Activated CD4-positive, CD25-positive, alpha-beta regulatory T cell treated with anti-CD3 and anti-CD28 coated beads, Interleukin-2, amount 50 U/mL, for 72 hours (primary cell): ENCODE measurements at regions not wholly inside any gene's neighbourhood (a gene's known extent, or its start where the extent isn't known, plus 50 kb on each side); places are given as distances from the start of the nearest gene placed in this dataset.

Source experiments
- DNase-seq: peaks from one replicate; pipeline ENCODE4 v3.0.0; 2021

DNA sequence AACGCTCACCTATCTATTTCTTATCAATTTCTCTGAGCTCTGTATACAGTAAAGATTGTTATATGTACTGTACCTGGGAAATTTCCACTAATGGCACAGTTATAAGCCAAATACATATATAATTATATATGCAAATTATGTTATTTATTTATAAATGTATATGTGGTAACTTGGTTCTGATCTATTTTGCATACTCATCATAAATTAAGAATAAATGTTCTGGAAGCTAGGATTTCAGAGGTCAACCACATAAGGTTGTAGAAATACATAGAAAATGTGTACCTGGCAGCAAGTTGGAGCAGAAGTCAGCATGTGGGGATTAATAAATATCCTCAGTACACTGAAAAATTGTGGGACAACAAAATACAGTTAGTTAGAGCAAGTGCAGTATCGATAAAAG, 353.7 kb upstream of the ZNF521 start:
- DNase-seq: no peak

DNA sequence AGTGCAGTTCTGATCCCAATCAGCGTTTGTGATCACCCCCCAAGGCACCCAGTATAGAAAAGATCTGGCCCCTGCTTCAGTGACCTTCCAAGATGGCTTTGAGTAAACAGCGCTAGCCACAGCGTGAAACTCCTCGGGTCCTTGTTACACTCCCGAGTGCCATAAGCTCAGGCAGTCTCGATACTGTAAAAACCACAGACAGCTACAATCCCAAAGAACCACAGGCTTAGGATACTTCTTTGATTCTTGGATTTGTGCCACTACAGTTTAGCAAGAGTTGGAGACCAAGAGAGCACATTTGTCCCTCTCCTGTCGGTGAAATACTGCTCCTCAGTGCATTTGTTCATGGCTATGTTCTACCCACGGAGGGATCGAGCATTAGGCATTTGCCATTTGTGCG, 352.5 kb upstream of the ZNF521 start:
- DNase-seq: no peak

DNA sequence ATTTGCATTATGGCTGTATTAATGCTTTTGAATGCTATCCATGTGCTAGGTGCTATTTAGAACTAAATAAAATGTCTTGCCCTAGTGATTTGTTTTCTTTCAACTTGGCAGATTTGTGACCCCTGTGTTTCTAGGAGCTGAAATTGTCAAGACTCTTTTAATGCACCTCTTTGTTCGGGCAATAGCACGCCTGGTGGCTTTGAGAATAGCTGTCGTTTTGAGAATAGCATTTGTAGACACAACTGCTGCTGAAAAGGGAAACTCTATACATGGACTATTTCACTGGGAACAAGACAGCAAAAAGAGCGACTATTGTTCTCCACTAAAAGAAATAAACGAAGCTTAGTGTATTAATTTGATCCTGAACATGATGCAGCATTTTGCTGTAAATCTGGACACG, 352.1 kb upstream of the ZNF521 start:
- DNase-seq: no peak

DNA sequence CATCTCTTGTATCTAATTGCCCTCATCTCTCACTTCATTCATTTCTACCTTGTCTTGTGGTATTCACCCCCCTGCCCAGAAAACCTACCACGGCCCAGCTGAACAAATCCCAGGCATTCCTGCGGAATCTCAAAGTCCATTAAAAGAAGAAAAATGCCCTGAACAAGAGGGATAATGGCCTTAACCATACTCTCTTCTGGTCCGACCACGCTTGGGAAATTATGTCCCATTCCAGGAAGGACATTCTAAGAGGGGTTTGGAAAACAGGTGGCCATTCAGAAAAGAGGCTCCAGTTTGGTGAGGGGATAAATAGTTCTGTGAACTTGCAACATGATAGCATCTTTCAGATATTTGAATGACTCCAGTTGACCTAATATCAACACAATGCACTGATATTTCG, 349.9 kb upstream of the ZNF521 start:
- no peak for DNase-seq

DNA sequence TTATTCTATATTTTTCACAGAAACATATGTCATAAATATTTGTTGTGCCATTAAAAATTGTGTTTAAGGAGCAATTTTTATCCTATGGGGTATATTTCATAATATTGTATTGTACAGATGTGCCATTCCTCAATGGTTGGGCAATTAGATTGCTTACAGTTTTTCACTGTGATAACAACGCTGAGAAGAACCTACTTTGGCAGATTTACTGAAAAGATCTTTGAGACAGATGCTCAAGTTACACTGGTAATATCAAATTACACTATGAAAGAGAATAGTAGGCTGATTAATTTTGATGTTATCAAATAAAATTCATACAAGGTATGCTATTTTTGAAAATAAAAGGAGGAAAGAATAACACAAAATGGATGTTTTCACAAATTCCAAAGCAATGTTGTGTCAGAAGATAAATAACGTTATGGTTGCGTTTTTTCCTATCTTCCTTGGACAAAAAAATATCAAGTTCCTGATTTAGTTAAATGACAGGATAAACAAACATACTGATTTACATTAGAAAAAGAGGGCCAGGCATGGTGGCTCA, 335.1 kb upstream of the ZNF521 start:
- DNase-seq: no peak

DNA sequence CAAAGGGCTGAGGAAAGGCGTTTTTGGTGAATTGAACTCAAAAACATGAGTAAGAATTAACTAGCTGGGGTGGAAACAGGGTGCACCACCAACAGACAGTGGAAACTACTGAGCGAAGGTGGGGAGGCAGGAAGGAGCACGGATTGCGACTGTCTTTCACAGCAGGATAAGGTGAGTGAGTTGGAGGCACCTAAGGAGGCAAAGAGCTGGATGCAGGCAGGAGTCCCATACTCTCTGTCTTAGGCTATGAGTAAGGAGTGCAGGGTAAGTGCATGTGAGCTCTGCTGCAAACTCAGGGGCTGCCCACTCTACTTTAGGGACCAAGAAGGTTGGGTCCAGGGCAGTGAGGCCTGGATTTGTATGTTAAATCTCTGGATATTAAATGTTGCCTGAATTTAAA, 333.1 kb upstream of the ZNF521 start:
- DNase-seq: no peak

DNA sequence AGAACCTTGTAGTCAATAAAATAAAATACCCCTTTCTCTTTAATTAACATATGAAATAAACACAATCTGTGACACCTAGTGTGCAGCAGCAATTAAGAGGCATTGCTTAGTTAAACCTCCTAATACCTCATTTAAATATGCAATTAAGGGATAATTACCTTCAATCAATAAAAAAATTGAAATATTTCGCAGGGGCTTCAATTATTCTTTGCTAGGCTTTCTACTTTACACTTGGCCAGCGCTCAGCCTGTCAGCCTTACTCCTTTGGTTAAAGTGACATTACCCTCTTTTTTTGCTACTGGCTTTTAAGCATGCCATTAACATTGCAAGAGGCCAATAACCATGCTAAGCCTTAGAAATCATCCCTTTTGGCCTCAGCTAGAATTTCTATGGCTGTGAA, 327.5 kb upstream of the ZNF521 start:
- no peak for DNase-seq

DNA sequence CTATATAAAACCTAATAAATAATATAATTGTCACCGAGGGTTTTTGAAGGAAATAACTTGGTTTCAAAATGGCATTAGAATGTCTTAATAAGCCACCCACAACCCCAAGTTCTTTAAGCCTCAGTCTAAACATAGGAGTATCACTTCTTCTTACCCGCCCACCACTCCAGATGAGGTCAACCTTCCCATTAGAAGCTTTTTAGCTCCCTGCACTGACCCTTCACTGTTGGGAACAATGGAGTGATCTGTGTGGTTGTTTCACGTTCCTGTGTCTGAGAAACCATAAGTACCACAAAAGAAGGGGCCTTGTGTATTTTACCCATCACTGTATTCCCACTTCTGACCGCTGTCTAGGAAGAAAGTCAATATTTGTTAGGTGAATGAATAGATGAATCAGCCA, 326.3 kb upstream of the ZNF521 start:
- no peak for DNase-seq

DNA sequence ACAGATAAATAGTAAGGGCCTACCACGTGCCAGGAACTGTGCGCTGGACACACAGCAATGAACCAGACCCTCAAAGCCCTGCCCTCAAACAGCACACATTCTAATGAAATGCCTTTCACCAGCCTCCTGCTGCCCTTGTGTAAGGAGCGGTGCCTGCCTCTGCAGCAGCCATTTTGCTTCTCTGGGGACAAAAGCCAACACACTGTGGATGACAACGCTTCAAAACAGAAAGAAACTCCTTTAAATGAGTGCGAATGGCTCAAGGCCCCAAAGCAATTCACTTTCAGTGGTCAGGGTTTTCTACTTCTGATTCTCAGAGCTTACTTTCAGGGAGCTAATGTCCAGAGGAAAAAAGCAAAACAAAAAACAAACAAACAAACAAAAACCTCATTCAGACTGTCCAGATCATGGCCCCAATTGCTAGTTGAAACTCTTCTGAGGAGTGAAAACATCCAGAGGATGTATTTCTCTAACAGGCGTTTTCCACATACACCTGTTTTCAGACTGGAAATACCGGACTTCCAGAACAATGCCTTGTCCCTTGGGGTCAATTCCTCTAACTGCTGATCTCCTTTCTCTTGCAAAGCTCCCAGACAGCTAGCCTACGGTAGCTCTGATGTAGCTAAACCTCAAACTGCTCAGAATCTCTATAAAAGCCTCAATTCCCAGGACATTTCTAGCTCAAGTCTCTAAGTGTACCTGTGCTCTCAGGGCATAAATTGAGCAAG, 323.3 kb upstream of the ZNF521 start:
- DNase-seq: no peak

DNA sequence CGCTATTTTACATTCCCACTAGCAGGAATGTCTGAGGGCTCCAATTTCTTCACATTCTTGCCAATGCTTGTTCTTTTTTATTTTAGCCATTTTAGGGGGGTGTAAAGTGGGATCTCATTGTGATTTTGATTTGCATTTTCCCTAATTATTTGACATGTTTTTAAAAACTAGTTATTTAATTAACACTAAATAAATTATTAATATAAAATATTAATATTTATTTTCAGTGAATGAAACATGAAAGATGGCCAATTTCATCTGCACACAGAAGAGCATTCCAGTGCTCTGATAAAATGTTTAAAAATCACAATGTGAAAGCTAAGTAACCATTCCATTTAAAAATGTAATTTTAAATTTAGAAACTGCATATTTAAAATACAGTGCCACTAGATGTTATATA, 322.2 kb upstream of the ZNF521 start:
- DNase-seq: no peak

DNA sequence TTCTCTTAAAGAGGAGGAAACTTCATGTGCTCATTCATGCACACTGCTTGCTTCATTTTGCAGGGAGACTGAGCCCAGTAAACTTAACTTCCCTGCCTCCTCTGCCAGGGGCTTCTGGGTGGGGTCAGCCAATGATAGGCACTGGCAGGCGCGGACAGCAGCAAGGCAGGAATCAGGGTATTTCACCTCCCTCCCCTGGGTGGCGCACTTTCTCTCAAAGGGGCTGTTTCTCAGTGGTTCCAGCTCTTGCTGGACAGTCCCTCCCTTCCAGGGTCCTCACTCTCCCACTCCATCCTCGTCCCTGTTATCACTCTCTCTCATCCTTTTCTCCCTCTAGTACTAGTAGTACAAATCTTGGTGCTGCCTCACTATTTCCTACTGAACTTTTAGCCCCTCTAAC, 320.5 kb upstream of the ZNF521 start:
- DNase-seq: no peak

DNA sequence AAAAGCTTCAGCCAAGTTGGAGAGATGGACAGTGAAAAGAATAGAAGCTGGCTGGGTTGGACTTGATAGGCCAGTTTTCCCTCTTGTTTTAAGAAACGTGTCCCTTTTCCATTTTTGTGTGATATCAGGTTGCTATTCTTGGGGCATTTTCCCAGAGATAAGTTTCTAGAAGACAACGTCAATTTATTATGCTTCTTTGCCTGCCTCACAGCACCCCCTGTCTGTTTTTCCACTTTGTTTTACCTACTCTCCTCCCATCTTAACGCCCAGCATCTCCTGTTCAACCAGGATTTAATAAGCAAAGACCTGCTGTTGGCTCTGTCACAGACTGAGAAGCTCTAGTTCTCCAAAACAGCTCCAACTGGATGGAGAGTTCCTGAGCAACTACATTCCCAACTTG, 317.8 kb upstream of the ZNF521 start:
- no peak for DNase-seq

DNA sequence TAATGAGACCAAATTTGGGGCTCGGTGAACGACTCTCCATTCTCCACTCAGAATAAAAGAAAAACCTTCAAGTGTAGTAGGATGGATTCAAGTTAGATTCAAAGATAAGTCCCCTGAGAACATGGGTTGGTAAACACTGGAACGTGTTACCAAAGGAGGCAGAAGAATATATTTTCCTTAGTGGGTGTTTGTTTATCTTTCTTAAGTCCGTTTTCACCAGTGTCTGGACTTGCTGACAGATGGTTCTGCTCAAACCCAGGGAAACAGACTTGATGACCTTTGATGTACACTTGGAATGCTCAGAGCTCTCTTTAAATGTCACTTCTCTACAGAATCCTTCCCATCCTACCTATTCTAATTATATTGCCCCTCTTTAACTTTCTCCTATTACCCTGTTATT, 310.3 kb upstream of the ZNF521 start:
- DNase-seq: no peak

DNA sequence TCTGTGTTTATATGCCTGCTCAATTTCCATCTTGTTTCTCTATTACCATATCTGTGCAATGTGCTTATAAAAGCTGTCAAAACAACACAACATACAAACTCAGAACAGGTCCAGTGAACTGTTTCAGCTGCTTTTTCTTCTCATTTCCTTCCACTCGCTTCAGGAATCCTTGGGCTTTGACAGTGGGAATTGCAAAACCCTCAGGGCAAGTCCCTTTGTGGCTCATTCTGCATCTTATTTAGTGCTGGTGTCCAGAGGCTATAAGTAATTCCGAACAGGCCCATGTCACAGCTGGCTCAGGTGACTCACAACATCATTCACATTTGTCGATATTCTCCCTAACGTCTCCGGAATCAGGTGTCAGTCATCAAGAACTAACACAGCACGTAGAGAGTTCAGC, 309.9 kb upstream of the ZNF521 start:
- no peak for DNase-seq

DNA sequence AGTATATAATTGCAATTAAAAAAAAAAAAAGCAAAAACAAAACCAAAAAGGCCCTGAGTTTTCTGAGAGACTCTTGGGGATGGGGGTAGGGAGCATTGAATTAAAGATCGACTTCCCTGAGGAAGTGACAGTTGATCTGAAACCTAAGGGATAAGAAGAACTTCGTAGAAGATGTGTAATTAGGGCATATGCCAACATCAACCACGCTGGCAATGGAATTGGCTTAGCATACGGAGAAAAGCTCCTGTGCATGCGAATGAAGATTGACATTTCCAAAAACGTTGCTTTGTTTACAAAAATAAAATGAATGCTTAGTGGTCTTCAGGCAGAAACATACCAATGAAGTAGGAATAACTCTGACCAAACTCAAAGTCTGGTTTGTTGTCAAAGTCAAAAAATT, 307.6 kb upstream of the ZNF521 start:
- no peak for DNase-seq

DNA sequence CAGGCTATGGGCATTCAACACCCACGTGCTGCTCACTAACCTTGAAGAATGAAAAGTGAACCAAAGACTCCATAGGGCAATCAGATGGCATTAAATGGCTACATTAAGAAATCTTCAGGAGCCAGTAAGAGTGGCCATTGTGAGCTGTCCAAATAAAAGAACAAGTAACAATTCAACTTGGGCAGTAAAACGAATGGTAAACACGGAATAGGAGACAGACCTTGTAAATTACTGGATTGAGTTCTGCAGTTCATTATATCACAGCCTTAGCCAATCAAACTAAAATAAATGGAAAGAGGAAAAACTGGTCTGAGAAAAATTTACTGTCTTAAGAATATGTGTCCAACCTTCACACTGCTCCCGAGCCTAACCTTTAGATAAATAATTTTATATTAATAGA, 306.5 kb upstream of the ZNF521 start:
- DNase-seq: no peak

DNA sequence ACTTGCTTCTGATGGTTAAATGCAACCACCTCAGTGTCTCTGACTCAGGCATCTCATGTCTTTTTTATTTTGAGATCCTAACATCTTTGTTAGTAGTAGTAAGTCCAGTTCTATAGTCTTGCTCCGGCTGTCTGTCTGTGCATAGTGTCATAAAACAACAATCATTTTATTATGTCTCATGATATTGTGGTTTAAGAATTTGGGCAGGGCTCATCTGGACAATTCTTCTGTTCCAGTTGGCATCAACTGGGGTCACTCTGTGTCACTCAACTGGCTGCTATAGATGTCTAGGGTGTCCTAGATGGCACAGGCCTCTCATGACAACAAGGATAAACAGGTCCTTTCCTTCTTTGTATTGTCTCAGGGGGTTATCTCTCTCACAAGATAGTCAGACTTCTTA, 299.6 kb upstream of the ZNF521 start:
- no peak for DNase-seq

DNA sequence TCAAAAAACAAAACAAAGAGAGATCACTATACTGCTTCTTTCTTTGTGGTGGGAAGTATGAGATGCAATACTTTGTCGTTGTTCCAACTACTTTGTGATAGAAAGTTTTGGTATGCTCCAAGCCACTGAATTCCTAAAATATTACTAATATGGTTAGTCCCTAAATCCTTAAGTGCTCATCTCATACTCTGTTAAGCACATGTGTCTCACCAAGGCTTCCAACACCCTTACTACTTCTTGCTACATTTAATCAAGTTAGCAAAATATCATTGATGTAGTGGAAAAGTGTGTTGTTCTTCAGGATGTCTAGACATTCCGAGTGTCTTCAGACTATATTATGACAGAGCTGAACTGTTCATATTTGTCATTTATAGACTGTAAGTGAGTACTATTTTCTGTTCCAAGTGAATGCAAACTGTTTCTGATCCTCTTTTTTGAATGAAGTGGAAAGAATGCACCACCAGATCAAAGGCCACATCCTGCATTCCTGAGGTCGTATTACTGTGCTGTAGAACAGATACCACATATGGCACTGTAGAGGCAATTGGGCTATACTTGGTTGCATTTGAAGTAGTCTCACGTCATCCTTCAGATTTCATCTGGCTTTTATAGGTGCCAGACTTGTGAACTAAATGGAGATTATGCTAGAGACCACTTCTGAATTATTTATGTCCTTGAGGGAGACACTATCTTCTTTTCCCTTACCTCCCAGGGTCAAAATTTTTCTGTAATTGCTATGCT, 298.4 kb upstream of the ZNF521 start:
- DNase-seq: no peak

DNA sequence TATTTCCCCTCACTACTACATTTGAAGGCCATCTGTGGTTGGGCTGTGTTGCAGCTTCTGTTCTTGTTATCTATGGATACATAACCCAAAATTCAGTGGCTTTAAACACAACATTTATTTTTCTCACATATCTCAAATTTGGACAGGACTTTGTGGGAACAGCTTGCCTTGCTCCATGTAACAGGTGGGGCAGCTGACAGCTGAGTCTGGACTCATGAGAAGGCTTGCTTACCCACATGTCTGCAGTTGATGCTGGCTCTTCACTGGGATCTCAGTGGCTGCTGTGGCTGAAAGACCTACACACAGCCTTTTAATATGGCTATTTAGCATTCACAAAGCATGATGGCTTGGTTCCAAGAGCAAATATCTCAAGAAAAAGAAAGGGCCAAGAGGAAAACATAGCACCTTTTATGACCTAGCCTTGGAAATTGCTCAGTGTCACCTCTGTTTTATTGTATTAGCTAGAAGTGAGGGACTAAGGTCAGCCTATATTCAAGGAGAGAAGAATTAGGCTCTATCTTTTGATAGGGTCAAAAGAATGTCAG, 296.8 kb upstream of the ZNF521 start:
- DNase-seq: no peak

DNA sequence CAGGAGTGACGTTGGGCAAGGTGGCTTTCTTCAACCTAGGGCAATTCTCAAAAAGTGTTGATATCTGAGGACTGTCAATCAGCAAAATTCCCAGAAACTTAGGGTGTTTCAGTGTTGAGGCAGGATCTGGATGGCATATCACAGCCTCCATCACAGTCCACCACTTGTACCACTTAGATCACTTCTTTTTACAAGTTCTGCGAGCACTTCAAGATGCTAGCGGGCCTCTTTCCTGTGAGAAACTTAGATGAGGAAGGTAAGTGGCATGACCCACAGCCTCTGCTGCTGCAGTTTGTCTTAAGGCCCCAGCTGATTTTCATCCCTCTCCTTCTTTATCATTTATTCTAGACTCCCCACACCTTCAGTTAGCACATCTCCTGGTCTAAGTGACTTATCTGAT, 295.4 kb upstream of the ZNF521 start:
- no peak for DNase-seq

DNA sequence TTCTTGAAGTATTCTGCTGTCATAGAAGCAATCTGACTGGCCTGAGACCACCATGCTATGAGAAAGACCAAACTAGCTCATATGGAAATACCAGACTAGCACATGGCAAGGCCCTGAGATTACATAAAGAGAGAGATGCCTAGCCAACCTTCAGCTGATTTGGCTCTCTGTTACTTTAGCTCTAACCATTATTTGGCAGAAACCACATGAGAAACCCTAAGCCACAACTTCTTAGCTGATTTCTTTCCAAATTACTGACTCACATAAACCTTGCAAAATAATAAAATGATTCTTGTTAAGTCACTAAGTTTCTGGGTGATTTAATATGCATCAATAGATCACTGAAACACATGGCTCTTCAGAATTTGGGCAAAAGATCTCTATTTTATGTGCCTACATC, 295.0 kb upstream of the ZNF521 start:
- DNase-seq: no peak

DNA sequence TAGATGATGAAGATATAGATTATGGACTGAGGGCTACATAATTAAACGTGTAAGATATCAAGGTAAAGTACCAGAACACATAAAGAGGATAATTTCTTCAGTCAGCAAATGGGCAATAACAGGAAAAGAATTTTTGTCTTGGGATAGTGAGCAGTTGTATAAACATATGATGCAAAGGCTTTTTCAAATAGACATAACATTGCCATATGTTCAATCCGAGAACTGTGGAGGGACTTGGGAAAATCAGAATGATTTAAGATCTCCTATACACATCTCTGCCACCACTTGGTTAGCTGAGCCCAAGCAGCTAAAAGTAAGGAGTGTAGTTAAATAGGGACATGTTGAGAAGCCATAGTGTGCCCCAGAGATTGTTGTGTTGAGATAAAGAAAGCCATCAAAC, 287.6 kb upstream of the ZNF521 start:
- no peak for DNase-seq

DNA sequence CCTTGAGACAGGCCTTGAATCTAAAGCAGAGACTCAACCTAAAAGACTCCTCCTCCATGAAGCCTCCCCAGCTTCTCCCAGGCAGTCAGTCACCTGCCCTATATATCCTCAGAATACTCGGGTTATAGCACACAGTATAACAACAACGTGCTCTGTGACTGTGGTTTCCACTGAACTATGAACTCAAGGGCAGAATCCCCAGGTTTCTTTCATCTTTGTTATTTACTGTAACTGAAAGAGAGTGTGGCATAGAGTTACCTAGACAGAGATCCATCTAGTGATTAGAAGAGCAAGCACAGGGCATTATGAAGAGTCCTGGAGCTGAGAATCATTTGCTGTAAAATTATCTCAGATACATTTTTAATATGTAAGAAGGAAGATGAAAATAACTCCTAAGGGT, 281.6 kb upstream of the ZNF521 start:
- no peak for DNase-seq

DNA sequence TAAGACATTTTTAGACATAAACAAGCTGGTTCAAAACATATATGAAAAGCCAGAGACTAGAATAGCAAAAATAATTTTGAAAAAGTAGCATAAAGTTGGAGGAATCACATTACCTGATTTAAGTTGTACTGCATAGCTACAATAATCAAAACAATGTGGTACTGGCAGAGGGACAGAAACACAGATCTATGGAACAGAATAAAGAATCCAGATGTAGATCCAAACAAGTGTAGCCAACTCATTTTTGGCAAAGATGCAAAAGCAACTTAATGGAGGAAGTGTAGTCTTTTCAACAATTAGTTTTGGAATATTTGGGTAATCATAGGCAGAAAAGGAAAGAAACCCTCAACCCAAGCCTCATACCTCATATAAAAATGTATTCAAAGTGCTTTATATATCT, 278.7 kb upstream of the ZNF521 start:
- no peak for DNase-seq
